GM18873 (cell line): ENCODE measurements at regions not wholly inside any gene's neighbourhood (a gene's known extent, or its start where the extent isn't known, plus 50 kb on each side); places are given as distances from the start of the nearest gene placed in this dataset.

Experiments
- ATAC-seq: cut with Tn5 transposase; IDR thresholded peaks from one replicate; pipeline ENCODE4 v1.9.1; 2021; ENCODE audit warnings: mild to moderate bottlenecking, moderate library complexity, moderate number of reproducible peaks; ENCODE audit not compliant: unreplicated experiment, low FRiP score

- no peak for ATAC-seq
Observed at GRCh38 chr12:19038209-19038608, 91.3 kb upstream of the PLEKHA5 start.

GRCh38 chr12:19039515-19039914 lies 90.0 kb upstream of the PLEKHA5 start:
- ATAC-seq: no peak

GRCh38 chr12:19042221-19042620 lies 87.3 kb upstream of the PLEKHA5 start:
- no peak for ATAC-seq

GRCh38 chr12:19044430-19044829 lies 85.1 kb upstream of the PLEKHA5 start:
- no peak for ATAC-seq

- no peak for ATAC-seq
Observed at GRCh38 chr12:19044891-19045290, 84.6 kb upstream of the PLEKHA5 start.

GRCh38 chr12:19045426-19045825 lies 84.1 kb upstream of the PLEKHA5 start:
- no peak for ATAC-seq

- no peak for ATAC-seq
Observed at GRCh38 chr12:19048943-19049342, 80.6 kb upstream of the PLEKHA5 start.

GRCh38 chr12:19052689-19053088 lies 76.8 kb upstream of the PLEKHA5 start:
- ATAC-seq: no peak

- no peak for ATAC-seq
Observed at GRCh38 chr12:19053218-19053617, 76.3 kb upstream of the PLEKHA5 start.

GRCh38 chr12:19054035-19054434 lies 75.5 kb upstream of the PLEKHA5 start:
- no peak for ATAC-seq

- ATAC-seq: no peak
Observed at GRCh38 chr12:19055589-19055988, 73.9 kb upstream of the PLEKHA5 start.

- ATAC-seq: no peak
Observed at GRCh38 chr12:19058235-19059021, 71.1 kb upstream of the PLEKHA5 start.

- ATAC-seq: no peak
Observed at GRCh38 chr12:19064713-19065112, 64.8 kb upstream of the PLEKHA5 start.

GRCh38 chr12:19065223-19065622 lies 64.3 kb upstream of the PLEKHA5 start:
- no peak for ATAC-seq

- ATAC-seq: no peak
Observed at GRCh38 chr12:19065871-19066270, 63.7 kb upstream of the PLEKHA5 start.

- ATAC-seq: no peak
Observed at GRCh38 chr12:19066475-19067001, 63.0 kb upstream of the PLEKHA5 start.

GRCh38 chr12:19068137-19068536 lies 61.4 kb upstream of the PLEKHA5 start:
- ATAC-seq: no peak

GRCh38 chr12:19070341-19070740 lies 59.2 kb upstream of the PLEKHA5 start:
- no peak for ATAC-seq

GRCh38 chr12:19074700-19075099 lies 54.8 kb upstream of the PLEKHA5 start:
- no peak for ATAC-seq

GRCh38 chr12:19075711-19076340 lies 53.7 kb upstream of the PLEKHA5 start:
- no peak for ATAC-seq
